Panc1 (cell line): ENCODE measurements at regions not wholly inside any gene's neighbourhood (a gene's known extent, or its start where the extent isn't known, plus 50 kb on each side); places are given as distances from the start of the nearest gene placed in this dataset.
"Not testable (repeated sequence)": the region's sequence is repeated elsewhere in the genome, so short reads cannot be mapped to it uniquely, and the experiment has no call there.

Experiments used
- ATAC-seq: fragments of 200-7000 bp; cut with Tn5 transposase; 2 replicates; pipeline ENCODE4 v1.9.1; 2020; ENCODE audit warnings: mild to moderate bottlenecking, moderate library complexity
- BruUV-seq: library from RNA; stranded (reverse); fragments of 400-500 nt; replicated peaks from 2 replicates; lab custom pipeline; 2021; lab: Mats Ljungman, UMichigan
- CTCF ChIA-PET: fragments of 300-600 bp; sonication (Branson Sonifier 250); formaldehyde crosslinking; loops from one replicate; lab custom pipeline; 2022; ENCODE audit warnings: antibody characterized with exemption; lab: Charles Lee
- POLR2A ChIA-PET: fragments of 300-600 bp; sonication (Branson Sonifier 250); formaldehyde crosslinking; loops from one replicate; lab custom pipeline; 2022; ENCODE audit warnings: antibody characterized with exemption; lab: Charles Lee
- DNase-seq: peaks from one replicate; pipeline ENCODE4 v3.0.0-alpha.2; 2010; ENCODE audit warnings: low read depth, low spot score
- H3K27ac ChIP-seq: 2 replicates; pipeline ENCODE4 v1.5.1; 2011; ENCODE audit warnings: mild to moderate bottlenecking, low read length, inconsistent platforms
- H3K27me3 ChIP-seq: fragments of 200-500 bp; sonication (Bioruptor generic); 2 replicates; pipeline ENCODE4 v1.6.0; 2014; ENCODE audit warnings: low read length, inconsistent platforms; ENCODE audit not compliant: control insufficient read depth, insufficient read depth
- H3K36me3 ChIP-seq: fragments of 200-500 bp; sonication (Bioruptor generic); 2 replicates; pipeline ENCODE4 v1.5.1; 2014; ENCODE audit warnings: inconsistent platforms, mild to moderate bottlenecking, low read length, moderate library complexity; ENCODE audit not compliant: control insufficient read depth, insufficient read depth
- H3K4me1 ChIP-seq: 2 replicates; pipeline ENCODE4 v1.5.1; 2011; ENCODE audit warnings: inconsistent platforms, mild to moderate bottlenecking, low read length, moderate library complexity; ENCODE audit not compliant: control insufficient read depth, insufficient read depth
- H3K4me3 ChIP-seq, 2 experiments: 2 replicates each; pipeline ENCODE4 v1.5.1; 2011 to 2012; ENCODE audit warnings: low read depth in 2 of 2, low read length in 2 of 2, mild to moderate bottlenecking in 2 of 2, inconsistent platforms in 1 of 2, moderate library complexity in 1 of 2
- H3K9me3 ChIP-seq: fragments of 200-500 bp; sonication (Bioruptor generic); 2 replicates; pipeline ENCODE4 v1.5.1; 2014; ENCODE audit warnings: low read depth, mild to moderate bottlenecking, inconsistent platforms, low read length, moderate library complexity; ENCODE audit not compliant: control insufficient read depth, insufficient read depth
- CTCF ChIP-seq: fragments of 450-650 bp; IDR thresholded peaks from 2 replicates; pipeline ENCODE4 v1.5.1; 2017; ENCODE audit warnings: mild to moderate bottlenecking
- POLR2AphosphoS5 ChIP-seq: IDR thresholded peaks from 2 replicates; pipeline ENCODE4 v1.6.1; 2012; ENCODE audit warnings: mild to moderate bottlenecking, low read depth, low read length, moderate library complexity
- REST ChIP-seq, 2 experiments: IDR thresholded peaks; 2 replicates each; pipeline ENCODE4 v1.6.1; 2011 to 2012; ENCODE audit warnings: low read depth in 2 of 2, control low read depth in 1 of 2, low read length in 1 of 2, mild to moderate bottlenecking in 1 of 2, moderate library complexity in 1 of 2; ENCODE audit not compliant: insufficient read depth in 1 of 2
- SIN3A ChIP-seq: IDR thresholded peaks from 2 replicates; pipeline ENCODE4 v1.6.1; 2012; ENCODE audit warnings: low read depth, mild to moderate bottlenecking, low read length, moderate library complexity, borderline replicate concordance; ENCODE audit not compliant: insufficient read depth
- TCF7L2 ChIP-seq: IDR thresholded peaks from 2 replicates; pipeline ENCODE4 v1.6.1; 2011; ENCODE audit warnings: mild to moderate bottlenecking, low read depth, low read length, inconsistent platforms
- in situ Hi-C: cut with HindIII; loops from 2 replicates; pipeline ENCODE4 v1.10.0; 2016; ENCODE audit warnings: low sequenced_read_pairs, low pct_unique_long_range_greater_than_20kb
- intact Hi-C: fragments of 100-400 bp; cut with micrococcal nuclease; formaldehyde crosslinking; loops from one replicate; pipeline ENCODE4 v1.10.0; 2022; ENCODE audit not compliant: unreplicated experiment

GRCh38 chr11:35047769-35048168, 91.2 kb upstream of the CD44 start:
- CTCF ChIA-PET, result no interaction called here
- ATAC-seq, result no peak
- Histone ChIP-seq H3K4me3 (no peak overlapping the region), H3K36me3 (no peaks in the 10 kb centered on the region), H3K27ac (no peak overlapping the region), H3K4me1 (peaks cover 7% of the 10 kb centered on the region), H3K9me3 (no peaks in the 10 kb centered on the region; the same call in 1 of the 2 replicates), H3K27me3 (no peaks in the 10 kb centered on the region)
- intact Hi-C loops (no loop called here), in situ Hi-C loops (no loop called here)
- no peak for TF ChIP-seq SIN3A
- TF ChIP-seq REST (IDR thresholded peaks at IDR 0.05; ENCODE audit: insufficient read depth in 1 of 2, low read depth in 2 of 2, low read length in 1 of 2), result no peak
- no peak for TF ChIP-seq TCF7L2
- TF ChIP-seq CTCF, result no peak
- TF ChIP-seq POLR2AphosphoS5, result no peak
- BruUV-seq, result no TSS peak
- DNase-seq, result no peak
- POLR2A ChIA-PET, result no interaction called here

GRCh38 chr11:35048346-35048745, 90.6 kb upstream of the CD44 start:
- intact Hi-C loops, result not testable (repeated sequence)

GRCh38 chr11:35049859-35050531, 89.0 kb upstream of the CD44 start:
- no peak for ATAC-seq
- Histone ChIP-seq H3K9me3 (no peaks in the 10 kb centered on the region; the same call in 1 of the 2 replicates), H3K36me3 (no peaks in the 10 kb centered on the region), H3K27me3 (no peaks in the 10 kb centered on the region), H3K4me3 (no peak overlapping the region), H3K27ac (peak overlapping the region; percentile 68), H3K4me1 (0 out of 2 replicates have a peak, but pooled peaks cover 2% of the 10 kb centered on the region)
- no TSS peak for BruUV-seq
- in situ Hi-C loops (no loop called here), intact Hi-C loops (no loop called here)
- CTCF ChIA-PET, result no interaction called here
- POLR2A ChIA-PET, result no interaction called here
- TF ChIP-seq SIN3A (no peak), CTCF (no peak), REST (IDR thresholded peaks at IDR 0.05; ENCODE audit: insufficient read depth in 1 of 2, low read depth in 2 of 2, low read length in 1 of 2) (no peak), POLR2AphosphoS5 (no peak), TCF7L2 (no peak)
- no peak for DNase-seq

More at GRCh38 chr11:35048346-35048745, 90.6 kb upstream of the CD44 start:
- CTCF ChIA-PET, H3K4me1 ChIP-seq, ATAC-seq, H3K27me3 ChIP-seq, BruUV-seq, H3K36me3 ChIP-seq, in situ Hi-C loops, H3K27ac ChIP-seq, DNase-seq, H3K9me3 ChIP-seq, H3K4me3 ChIP-seq, POLR2A ChIA-PET: not testable (repeated sequence)
